Mesenteric fat pad (tissue), 1 donor: ENCODE measurements at regions not wholly inside any gene's neighbourhood (a gene's known extent, or its start where the extent isn't known, plus 50 kb on each side); places are given as distances from the start of the nearest gene placed in this dataset.
"Not testable (repeated sequence)": the region's sequence is repeated elsewhere in the genome, so short reads cannot be mapped to it uniquely, and the experiment has no call there.

Experiments
- DNase-seq: peaks from one replicate; pipeline ENCODE4 v3.0.0-alpha.2; 2020; ENCODE audit warnings: low spot score
- donor health status: DM: yes; HTN: yes; CAD: no.

GRCh38 chr2:217346043-217346442 lies 486.2 kb upstream of the TNP1 start:
- not testable (repeated sequence) for DNase-seq

GRCh38 chr2:217340899-217341298 lies 481.0 kb upstream of the TNP1 start:
- no peak for DNase-seq

GRCh38 chr2:217340176-217340575 lies 480.3 kb upstream of the TNP1 start:
- DNase-seq, result no peak

- no peak for DNase-seq
Observed at GRCh38 chr2:217339753-217340152, 479.9 kb upstream of the TNP1 start.

GRCh38 chr2:217338306-217338916 lies 478.5 kb upstream of the TNP1 start:
- no peak for DNase-seq

GRCh38 chr2:217337771-217338170 lies 477.9 kb upstream of the TNP1 start:
- no peak for DNase-seq

GRCh38 chr2:217336694-217337093 lies 476.8 kb upstream of the TNP1 start:
- DNase-seq, result no peak

- DNase-seq, result no peak
Observed at GRCh38 chr2:217335341-217335966, 475.6 kb upstream of the TNP1 start.

GRCh38 chr2:217334561-217334960 lies 474.7 kb upstream of the TNP1 start:
- no peak for DNase-seq

- DNase-seq, result no peak
Observed at GRCh38 chr2:217332866-217333265, 473.0 kb upstream of the TNP1 start.

GRCh38 chr2:217332417-217332791 lies 472.5 kb upstream of the TNP1 start:
- DNase-seq, result no peak

- no peak for DNase-seq
Observed at GRCh38 chr2:217331523-217332416, 471.9 kb upstream of the TNP1 start.

GRCh38 chr2:217330647-217331046 lies 470.8 kb upstream of the TNP1 start:
- DNase-seq, result no peak

- DNase-seq, result no peak
Observed at GRCh38 chr2:217329023-217329431, 469.2 kb upstream of the TNP1 start.

GRCh38 chr2:217328622-217328978 lies 468.7 kb upstream of the TNP1 start:
- DNase-seq, result no peak

GRCh38 chr2:217327953-217328621 lies 468.2 kb upstream of the TNP1 start:
- DNase-seq, result no peak

GRCh38 chr2:217326238-217327022 lies 466.6 kb upstream of the TNP1 start:
- DNase-seq, result no peak

GRCh38 chr2:217325816-217326215 lies 466.0 kb upstream of the TNP1 start:
- no peak for DNase-seq

- no peak for DNase-seq
Observed at GRCh38 chr2:217325251-217325650, 465.4 kb upstream of the TNP1 start.

GRCh38 chr2:217316743-217317142 lies 456.9 kb upstream of the TNP1 start:
- no peak for DNase-seq

- DNase-seq, result no peak
Observed at GRCh38 chr2:217314021-217314460, 454.2 kb upstream of the TNP1 start.
